Right lobe of liver (tissue), 4 donors: ENCODE measurements at regions not wholly inside any gene's neighbourhood (a gene's known extent, or its start where the extent isn't known, plus 50 kb on each side); places are given as distances from the start of the nearest gene placed in this dataset.

Experiments
- CTCF ChIP-seq, 4 donors: fragments of 200-600 bp in 3 of 4; fragments of 450-650 bp in 1 of 4; IDR thresholded peaks; one replicate each; pipeline versions ENCODE4 v1.5.1 to v1.8.0; 2016 to 2022; ENCODE audit warnings: antibody characterized with exemption in 4 of 4, mild to moderate bottlenecking in 2 of 4
- POLR2A ChIP-seq: fragments of 450-650 bp; IDR thresholded peaks from one replicate; pipeline ENCODE4 v1.6.1; 2017; ENCODE audit warnings: antibody characterized with exemption, mild to moderate bottlenecking
- donor health status: DM: no; HTN: no; CAD: no.
- donor health status: DM: no; HTN: no; CAD: no.
- donor health status: DM: no; HTN: yes; CAD: no.

- peak; percentile 43 to 53 (median 52) for TF ChIP-seq CTCF (IDR thresholded peaks at IDR 0.05)
- no peak for TF ChIP-seq POLR2A
Measured at GRCh38 chr14:23727566-23728335, 91.6 kb downstream of the DHRS2 start.
